NT2/D1 (cell line): ENCODE measurements at regions not wholly inside any gene's neighbourhood (a gene's known extent, or its start where the extent isn't known, plus 50 kb on each side); places are given as distances from the start of the nearest gene placed in this dataset.

Experiments
- DNase-seq: peaks from one replicate; pipeline ENCODE4 v3.0.0-alpha.2; 2011; ENCODE audit warnings: low read depth, low spot score
- H3K27me3 ChIP-seq: 2 replicates; pipeline ENCODE4 v1.6.0; 2011; ENCODE audit warnings: mild to moderate bottlenecking; ENCODE audit not compliant: insufficient read length, insufficient read depth
- H3K36me3 ChIP-seq: 2 replicates; pipeline ENCODE4 v1.6.1; 2011; ENCODE audit warnings: mild to moderate bottlenecking, low read length, mixed read lengths; ENCODE audit not compliant: insufficient read depth, insufficient read length
- H3K4me1 ChIP-seq: 2 replicates; pipeline ENCODE4 v1.5.1; 2011; ENCODE audit not compliant: insufficient read depth, insufficient read length
- H3K4me3 ChIP-seq: 2 replicates; pipeline ENCODE4 v1.5.1; 2011; ENCODE audit warnings: low read depth; ENCODE audit not compliant: insufficient read length
- H3K9ac ChIP-seq: 2 replicates; pipeline ENCODE4 v1.6.0; 2011; ENCODE audit warnings: low read depth; ENCODE audit not compliant: insufficient read length
- H3K9me3 ChIP-seq: 2 replicates; pipeline ENCODE4 v1.5.1; 2011; ENCODE audit warnings: mild to moderate bottlenecking, low read length; ENCODE audit not compliant: insufficient read depth
- SUZ12 ChIP-seq: IDR thresholded peaks from 2 replicates; pipeline ENCODE4 v1.6.1; 2011; ENCODE audit not compliant: insufficient read length, insufficient read depth; ENCODE audit errors: extremely low read depth
- YY1 ChIP-seq: IDR thresholded peaks from 2 replicates; pipeline ENCODE4 v1.6.1; 2011; ENCODE audit not compliant: insufficient read length, insufficient read depth
- ZNF274 ChIP-seq: IDR thresholded peaks from 2 replicates; pipeline ENCODE4 v1.6.1; 2011; ENCODE audit warnings: mild to moderate bottlenecking, low read depth, low read length

- DNase-seq = no peak
- no peaks in the 10 kb centered on the region; the same call in 1 of the 2 replicates for H3K9me3 ChIP-seq
- no peak overlapping the region for H3K4me3 ChIP-seq
- H3K9ac ChIP-seq = no peak overlapping the region
- no peak for TF ChIP-seq SUZ12
- TF ChIP-seq YY1 = no peak
- TF ChIP-seq ZNF274 = no peak
- no peaks in the 10 kb centered on the region for H3K4me1 ChIP-seq
- H3K36me3 ChIP-seq = no peaks in the 10 kb centered on the region
- no peaks in the 10 kb centered on the region for H3K27me3 ChIP-seq
Observed at GRCh38 chr2:167480232-167480985, 592.1 kb downstream of the XIRP2 start.

- Histone ChIP-seq H3K4me1 (no peaks in the 10 kb centered on the region), H3K36me3 (no peaks in the 10 kb centered on the region), H3K9ac (no peak overlapping the region), H3K27me3 (no peaks in the 10 kb centered on the region), H3K9me3 (no peaks in the 10 kb centered on the region; the same call in 1 of the 2 replicates), H3K4me3 (no peak overlapping the region)
- TF ChIP-seq YY1 (no peak), SUZ12 (no peak), ZNF274 (no peak)
- no peak for DNase-seq
Observed at GRCh38 chr2:167478196-167478595, 589.9 kb downstream of the XIRP2 start.

DNA sequence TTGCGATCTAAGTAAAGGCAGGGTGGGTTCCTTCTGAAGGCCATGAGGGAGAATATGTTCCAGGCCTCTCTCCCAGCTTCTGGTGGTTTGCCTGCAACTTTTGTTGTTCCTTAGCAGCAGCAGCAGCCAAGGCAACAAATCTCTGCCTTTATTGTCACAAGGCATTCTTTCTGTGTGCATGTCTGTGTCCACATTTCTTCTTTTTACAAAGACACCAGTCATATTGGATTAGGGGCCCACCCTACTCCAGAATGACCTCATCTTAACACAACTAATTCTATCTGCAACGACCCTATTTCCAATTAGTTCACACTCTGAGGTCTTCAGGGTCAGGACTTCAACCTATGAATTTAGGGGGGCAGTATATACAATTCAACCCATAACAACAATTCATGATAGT is 587.5 kb downstream of the XIRP2 start:
- no peaks in the 10 kb centered on the region for H3K27me3 ChIP-seq
- TF ChIP-seq ZNF274 (no peak), YY1 (no peak), SUZ12 (no peak)
- H3K36me3 ChIP-seq = no peaks in the 10 kb centered on the region
- no peaks in the 10 kb centered on the region; the same call in 1 of the 2 replicates for H3K9me3 ChIP-seq
- no peak overlapping the region for H3K4me3 ChIP-seq
- DNase-seq = no peak
- no peaks in the 10 kb centered on the region for H3K4me1 ChIP-seq
- H3K9ac ChIP-seq = no peak overlapping the region

- no peaks in the 10 kb centered on the region for H3K27me3 ChIP-seq
- H3K4me1 ChIP-seq = no peaks in the 10 kb centered on the region
- TF ChIP-seq ZNF274 (no peak), YY1 (no peak), SUZ12 (no peak)
- no peak for DNase-seq
- H3K36me3 ChIP-seq = no peaks in the 10 kb centered on the region
- no peak overlapping the region for H3K9ac ChIP-seq
- H3K9me3 ChIP-seq = no peaks in the 10 kb centered on the region
- H3K4me3 ChIP-seq = no peak overlapping the region
Observed at GRCh38 chr2:167471734-167472133, 583.5 kb downstream of the XIRP2 start.

GRCh38 chr2:167471332-167471731 is 583.1 kb downstream of the XIRP2 start:
- no peak overlapping the region for H3K4me3 ChIP-seq
- no peak overlapping the region for H3K9ac ChIP-seq
- DNase-seq = no peak
- no peaks in the 10 kb centered on the region for H3K36me3 ChIP-seq
- no peaks in the 10 kb centered on the region for H3K27me3 ChIP-seq
- no peaks in the 10 kb centered on the region for H3K9me3 ChIP-seq
- TF ChIP-seq YY1 = no peak
- TF ChIP-seq SUZ12 = no peak
- no peak for TF ChIP-seq ZNF274
- H3K4me1 ChIP-seq = no peaks in the 10 kb centered on the region

- no peaks in the 10 kb centered on the region for H3K4me1 ChIP-seq
- H3K9me3 ChIP-seq = peaks cover 12% of the 10 kb centered on the region
- no peak overlapping the region for H3K9ac ChIP-seq
- no peak for DNase-seq
- H3K36me3 ChIP-seq = no peaks in the 10 kb centered on the region
- no peaks in the 10 kb centered on the region for H3K27me3 ChIP-seq
- TF ChIP-seq ZNF274 = no peak
- TF ChIP-seq SUZ12 = no peak
- no peak for TF ChIP-seq YY1
- no peak overlapping the region for H3K4me3 ChIP-seq
Observed at GRCh38 chr2:167462379-167462778, 574.1 kb downstream of the XIRP2 start.

- peaks cover 19% of the 10 kb centered on the region for H3K9me3 ChIP-seq
- no peaks in the 10 kb centered on the region for H3K27me3 ChIP-seq
- no peaks in the 10 kb centered on the region for H3K4me1 ChIP-seq
- DNase-seq = no peak
- H3K4me3 ChIP-seq = no peak overlapping the region
- no peaks in the 10 kb centered on the region for H3K36me3 ChIP-seq
- no peak for TF ChIP-seq YY1
- no peak for TF ChIP-seq SUZ12
- TF ChIP-seq ZNF274 = no peak
- H3K9ac ChIP-seq = no peak overlapping the region
Observed at GRCh38 chr2:167454036-167454435, 565.8 kb downstream of the XIRP2 start.
